CD4-positive, alpha-beta T cell treated with Interferon alpha-2 for 1 hour (primary cell): ENCODE measurements at regions not wholly inside any gene's neighbourhood (a gene's known extent, or its start where the extent isn't known, plus 50 kb on each side); places are given as distances from the start of the nearest gene placed in this dataset.
A peak's percentile ranks its signal among the peaks of the same experiment; 100 is the strongest.

Source experiments
- DNase-seq, 2 donors: peaks; one replicate each; pipeline ENCODE4 v3.0.0-alpha.2; 2020 to 2022

GRCh38 chr2:35416391-35417140, 939.0 kb upstream of the CRIM1 start:
- DNase-seq, result no peak

DNA sequence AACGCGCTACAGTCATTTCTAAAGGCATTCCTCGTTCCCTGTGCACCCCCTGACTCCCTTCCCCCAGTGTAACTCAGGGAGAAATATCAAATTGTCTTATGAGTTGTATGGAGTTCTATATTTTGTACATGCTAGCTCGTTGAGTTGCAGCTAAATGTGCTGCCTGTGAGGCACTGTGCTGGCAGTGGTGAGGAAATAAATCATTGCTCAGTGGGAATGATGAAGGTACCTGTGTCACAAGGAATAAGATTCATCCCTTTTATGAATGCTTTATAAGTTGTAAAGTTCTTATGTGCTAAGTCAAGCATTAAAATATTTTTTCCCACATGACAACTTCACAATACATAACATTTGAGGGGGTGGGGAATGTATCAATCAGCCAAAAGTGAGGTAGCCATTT, 939.6 kb upstream of the CRIM1 start:
- DNase-seq, result no peak

GRCh38 chr2:35415282-35415681, 940.3 kb upstream of the CRIM1 start:
- DNase-seq, result no peak

DNA sequence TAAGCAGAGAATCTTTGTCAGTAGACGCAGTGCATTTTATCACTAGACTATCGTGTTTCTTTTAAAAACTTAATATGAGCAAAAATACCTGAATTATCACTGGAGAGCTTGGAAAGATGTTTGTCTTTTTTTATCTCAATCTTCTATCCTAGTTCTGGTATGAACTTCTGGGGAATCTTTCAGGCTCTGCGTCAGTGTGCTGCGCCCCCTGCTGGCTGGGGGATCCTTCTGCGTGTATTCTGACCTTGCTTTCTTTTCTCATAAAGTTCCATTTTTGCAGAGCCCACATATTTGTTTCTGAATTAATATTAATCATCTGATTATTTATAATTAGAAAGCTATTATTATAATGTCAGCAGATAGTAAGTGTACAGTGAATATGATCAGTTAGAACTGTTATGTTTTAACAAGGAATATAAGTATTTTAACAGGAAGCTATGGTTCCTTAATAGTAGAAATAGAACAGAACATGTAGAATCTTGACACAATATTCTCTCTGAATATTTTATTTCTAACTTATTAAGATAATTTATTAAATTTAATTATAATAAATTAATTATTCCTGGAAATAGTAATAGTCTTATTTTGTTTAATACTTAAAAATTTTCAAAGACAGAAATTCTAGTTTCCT, 945.0 kb upstream of the CRIM1 start:
- DNase-seq, result peak; percentile 1 to 32

GRCh38 chr2:35409762-35410161, 945.8 kb upstream of the CRIM1 start:
- DNase-seq, result no peak

- no peak for DNase-seq
Observed at GRCh38 chr2:35408320-35408719, 947.3 kb upstream of the CRIM1 start.

- no peak for DNase-seq
Observed at GRCh38 chr2:35391736-35392442, 963.7 kb upstream of the CRIM1 start.

DNA sequence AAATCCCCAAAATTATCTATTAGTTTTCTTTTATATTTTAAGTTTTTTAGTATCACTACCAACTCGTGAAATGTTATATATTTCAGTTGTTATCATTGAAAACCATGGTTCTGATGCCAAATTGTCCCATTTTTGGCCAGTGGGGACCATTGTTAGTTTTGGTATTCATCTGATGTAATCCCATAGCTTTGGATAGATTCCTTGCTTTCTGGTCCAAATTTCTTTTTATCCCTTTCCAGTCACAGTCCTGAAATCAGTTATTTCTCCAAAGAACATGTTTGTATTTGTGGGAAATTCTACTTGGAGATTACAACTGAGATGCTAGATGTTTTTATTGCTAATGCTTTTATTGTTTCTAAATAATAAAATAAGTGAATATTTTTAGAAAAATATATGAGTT, 976.8 kb upstream of the CRIM1 start:
- no peak for DNase-seq

DNA sequence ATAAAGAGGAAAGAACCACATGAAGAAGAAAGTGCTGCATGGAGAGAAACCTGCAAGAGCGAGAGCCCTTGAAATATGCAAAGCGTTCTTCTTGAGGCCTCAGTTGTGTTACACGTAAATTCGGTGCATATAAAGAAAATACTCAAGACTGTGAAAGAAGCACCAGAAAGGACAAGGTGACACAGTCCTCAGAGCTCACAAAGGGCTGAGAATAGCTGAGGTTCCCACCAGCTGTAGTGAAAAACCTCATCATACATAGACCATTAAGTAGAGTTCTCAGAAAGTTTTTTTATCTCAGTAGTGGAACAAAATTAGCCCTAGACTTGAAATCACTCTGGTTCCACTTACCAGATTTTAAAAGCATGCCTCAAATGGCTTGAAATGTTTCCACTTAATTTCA, 980.7 kb upstream of the CRIM1 start:
- DNase-seq, result no peak

- no peak for DNase-seq
Observed at GRCh38 chr2:35365859-35366258, 989.7 kb upstream of the CRIM1 start.

- no peak for DNase-seq
Observed at GRCh38 chr2:35356332-35356731, 999.2 kb upstream of the CRIM1 start.

- DNase-seq, result no peak
Observed at GRCh38 chr2:35355056-35355455, 1000.5 kb upstream of the CRIM1 start.

GRCh38 chr2:35347561-35347960, 1008.0 kb upstream of the CRIM1 start:
- DNase-seq, result no peak

DNA sequence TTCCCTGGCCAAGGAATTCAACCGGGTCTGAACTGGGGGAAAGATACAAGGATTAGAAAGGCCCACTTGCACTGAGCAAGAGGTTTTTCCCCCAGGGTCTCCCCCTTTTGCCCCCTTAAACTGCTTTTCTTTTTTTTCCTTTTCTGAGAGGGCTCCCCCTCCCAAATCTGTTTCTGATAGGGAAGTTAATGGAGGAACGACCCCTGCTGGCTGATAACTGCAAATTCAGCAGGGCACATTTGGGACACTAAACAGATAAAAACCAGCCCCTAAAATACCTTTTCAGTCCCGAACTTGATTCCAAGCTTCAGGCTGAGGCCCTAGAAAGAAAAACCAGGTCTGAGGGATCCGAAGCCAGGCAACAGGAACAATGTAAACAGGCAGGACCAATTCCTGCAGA, 1012.4 kb upstream of the CRIM1 start:
- DNase-seq, result no peak

GRCh38 chr2:35339211-35339610, 1016.4 kb upstream of the CRIM1 start:
- DNase-seq, result no peak

- DNase-seq, result no peak
Observed at GRCh38 chr2:35337922-35338321, 1017.7 kb upstream of the CRIM1 start.

DNA sequence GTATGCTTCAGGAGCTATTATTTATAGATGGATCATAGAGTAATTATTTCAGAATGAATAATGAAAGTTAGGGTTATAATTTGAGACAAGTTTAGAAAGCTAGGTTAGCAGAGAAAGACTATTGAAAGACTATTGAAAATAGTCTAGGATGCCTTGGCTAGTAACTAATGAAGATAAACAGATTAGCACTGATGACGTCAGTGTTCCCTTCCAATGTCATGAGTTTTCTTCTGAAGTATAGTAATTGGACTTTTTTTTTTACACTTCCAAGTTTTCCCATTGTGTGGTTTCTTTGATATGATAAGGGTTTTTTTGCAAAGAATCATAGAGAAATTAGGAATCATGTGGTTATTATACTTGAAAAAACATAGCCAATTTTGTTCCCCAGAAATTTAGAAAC, 1041.5 kb upstream of the CRIM1 start:
- DNase-seq, result no peak

GRCh38 chr2:35301369-35301768, 1054.2 kb upstream of the CRIM1 start:
- no peak for DNase-seq

- DNase-seq, result no peak
Observed at GRCh38 chr2:35298493-35298892, 1057.1 kb upstream of the CRIM1 start.

- no peak for DNase-seq
Observed at GRCh38 chr2:35297403-35297802, 1058.2 kb upstream of the CRIM1 start.

- DNase-seq, result no peak
Observed at GRCh38 chr2:35294636-35295263, 1060.8 kb upstream of the CRIM1 start.

DNA sequence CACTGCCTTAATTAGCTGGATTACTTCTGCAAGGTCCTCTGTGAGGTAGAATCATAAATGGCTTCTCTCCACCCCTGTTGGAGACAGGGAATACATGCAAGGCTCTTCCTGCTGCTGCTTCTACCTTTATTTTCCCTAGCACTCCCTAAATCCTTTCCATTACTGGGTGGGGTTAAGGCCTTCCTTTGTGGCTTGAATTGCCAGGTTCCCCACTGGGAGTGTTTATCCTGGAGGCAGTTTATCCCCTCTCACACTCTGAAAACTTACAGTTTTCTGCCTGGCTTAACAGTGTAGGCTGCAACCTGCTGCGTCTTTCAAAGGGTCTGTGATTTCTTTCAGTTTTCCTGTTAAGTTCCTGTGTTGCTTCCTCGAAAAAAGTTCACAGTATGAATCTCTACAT, 1062.3 kb upstream of the CRIM1 start:
- no peak for DNase-seq

DNA sequence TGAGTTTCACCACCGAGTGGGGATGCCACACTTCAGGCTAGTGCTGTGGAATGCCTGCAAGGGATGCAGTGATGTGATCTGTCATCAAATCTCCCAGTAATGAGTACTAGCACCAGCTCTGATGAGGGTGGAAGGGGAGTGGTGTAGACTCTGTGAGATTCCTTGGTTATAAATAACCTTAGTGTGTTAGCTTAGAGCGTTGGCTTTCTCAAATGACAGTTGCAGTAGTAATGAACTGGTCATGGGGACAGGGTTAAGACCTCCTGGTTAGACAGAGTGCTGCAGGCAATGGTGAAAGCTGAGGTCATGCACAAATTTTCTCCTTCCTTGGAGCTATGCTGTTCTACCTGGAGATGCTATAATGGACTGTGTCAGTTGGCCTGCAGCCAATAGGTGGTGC, 1063.4 kb upstream of the CRIM1 start:
- DNase-seq, result no peak

- no peak for DNase-seq
Observed at GRCh38 chr2:35281702-35282101, 1073.9 kb upstream of the CRIM1 start.
